RWPE1 (cell line): ENCODE measurements at regions not wholly inside any gene's neighbourhood (a gene's known extent, or its start where the extent isn't known, plus 50 kb on each side); places are given as distances from the start of the nearest gene placed in this dataset.

Experiments
- CTCF ChIA-PET: fragments of 350-600 bp; sonication (Branson Sonifier 250); formaldehyde crosslinking; extraction: SDS; loops from one replicate; lab custom pipeline; 2021; lab: Yijun Ruan, JAX
- POLR2A ChIA-PET: fragments of 400-600 bp; formaldehyde crosslinking; extraction: SDS; loops from one replicate; lab custom pipeline; 2020; ENCODE audit warnings: antibody characterized with exemption; ENCODE audit not compliant: low non-redundant PET; lab: Yijun Ruan, JAX
- DNase-seq: peaks from one replicate; pipeline ENCODE4 v3.0.0; 2012; ENCODE audit warnings: low spot score
- H3K27ac ChIP-seq: fragments of 450-650 bp; 2 replicates; pipeline ENCODE4 v1.5.1; 2017
- TF ChIP-seq, protein P1 (sequence below): fragments of 450-650 bp; conservative IDR thresholded peaks from 2 replicates; pipeline ENCODE4 v1.5.1; 2017; ENCODE audit warnings: low read depth, mild to moderate bottlenecking

DNA sequence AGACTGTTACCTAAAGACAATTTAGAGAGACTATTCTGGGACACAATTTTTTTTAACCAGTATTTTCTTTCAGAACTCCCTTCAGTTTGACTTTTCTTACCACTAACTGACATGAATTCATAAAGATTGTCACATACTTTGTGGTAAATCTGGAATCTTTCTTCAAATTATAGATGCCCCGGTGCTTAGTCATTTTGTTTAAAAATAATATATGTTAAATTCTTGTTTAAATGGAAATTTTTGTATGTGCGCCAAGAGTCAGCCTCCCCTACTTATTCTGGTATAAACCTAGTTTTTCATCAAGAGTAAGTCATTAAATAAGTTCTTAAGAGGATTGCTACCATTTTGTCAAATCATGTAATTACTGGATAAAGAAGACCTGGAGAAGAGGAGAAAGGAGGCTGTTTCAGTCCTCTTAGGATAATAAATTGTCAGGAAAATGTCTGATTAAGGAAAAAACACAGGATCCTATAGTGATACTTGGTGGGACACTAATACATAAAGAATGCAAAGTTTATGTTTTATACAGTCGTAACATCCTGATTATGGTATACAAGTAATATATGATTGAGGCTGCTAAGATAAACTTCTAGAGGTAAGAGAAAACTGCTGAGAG, 424.4 kb downstream of the PMP22 start:
- TF ChIP-seq, protein P1, sequence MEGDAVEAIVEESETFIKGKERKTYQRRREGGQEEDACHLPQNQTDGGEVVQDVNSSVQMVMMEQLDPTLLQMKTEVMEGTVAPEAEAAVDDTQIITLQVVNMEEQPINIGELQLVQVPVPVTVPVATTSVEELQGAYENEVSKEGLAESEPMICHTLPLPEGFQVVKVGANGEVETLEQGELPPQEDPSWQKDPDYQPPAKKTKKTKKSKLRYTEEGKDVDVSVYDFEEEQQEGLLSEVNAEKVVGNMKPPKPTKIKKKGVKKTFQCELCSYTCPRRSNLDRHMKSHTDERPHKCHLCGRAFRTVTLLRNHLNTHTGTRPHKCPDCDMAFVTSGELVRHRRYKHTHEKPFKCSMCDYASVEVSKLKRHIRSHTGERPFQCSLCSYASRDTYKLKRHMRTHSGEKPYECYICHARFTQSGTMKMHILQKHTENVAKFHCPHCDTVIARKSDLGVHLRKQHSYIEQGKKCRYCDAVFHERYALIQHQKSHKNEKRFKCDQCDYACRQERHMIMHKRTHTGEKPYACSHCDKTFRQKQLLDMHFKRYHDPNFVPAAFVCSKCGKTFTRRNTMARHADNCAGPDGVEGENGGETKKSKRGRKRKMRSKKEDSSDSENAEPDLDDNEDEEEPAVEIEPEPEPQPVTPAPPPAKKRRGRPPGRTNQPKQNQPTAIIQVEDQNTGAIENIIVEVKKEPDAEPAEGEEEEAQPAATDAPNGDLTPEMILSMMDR: no peak
- peak; percentile 38 for DNase-seq
- ChIA-PET CTCF (no interaction called here), POLR2A (no interaction called here)
- no peak overlapping the region for H3K27ac ChIP-seq

- CTCF ChIA-PET: interaction anchor here (0.5 to 0.6 kb wide), 2 partner anchors 13 to 27 kb away, joined by 3 read pairs; no protein-coding TSS in a partner anchor
- POLR2A ChIA-PET: no interaction called here
- peak overlapping the region; percentile 32; the same call in 1 of the 2 replicates for H3K27ac ChIP-seq
- DNase-seq: no peak
- TF ChIP-seq, protein P1: no peak
Observed at GRCh38 chr17:14838567-14838966, 426.6 kb downstream of the PMP22 start.

DNA sequence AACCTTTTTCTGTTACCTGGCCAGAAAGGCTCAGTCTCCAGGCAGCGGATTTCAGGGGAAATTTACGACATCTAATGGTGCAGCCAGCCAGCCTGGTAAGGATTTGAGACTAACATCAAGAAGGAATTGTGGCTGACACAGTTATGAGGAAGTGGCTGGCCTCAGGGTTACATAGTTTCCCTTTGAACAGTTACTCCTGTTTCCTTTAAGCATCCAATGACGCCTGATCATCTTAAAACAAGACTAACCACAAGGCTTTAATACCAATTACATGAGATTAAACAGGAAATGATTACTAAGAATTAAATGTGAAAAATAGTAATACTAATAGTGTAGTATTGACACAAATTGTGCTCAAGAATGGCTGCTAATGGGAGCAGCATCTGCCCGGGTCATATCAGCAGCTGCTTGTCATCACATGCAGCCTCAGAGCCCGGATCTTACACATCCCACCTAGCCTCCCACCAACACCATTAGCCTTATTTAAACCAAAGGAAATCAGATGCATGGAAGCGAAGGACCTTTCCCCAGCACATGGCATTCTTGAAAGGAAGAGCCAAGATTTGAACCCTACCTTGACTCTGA, 431.8 kb downstream of the PMP22 start:
- POLR2A ChIA-PET: no interaction called here
- CTCF ChIA-PET: interaction anchor here (0.5 kb wide), 1 partner anchor 461 kb away, joined by 3 read pairs; no protein-coding TSS in a partner anchor
- DNase-seq: no peak
- TF ChIP-seq, protein P1: no peak
- H3K27ac ChIP-seq: no peak overlapping the region; the same call in 1 of the 2 replicates

DNA sequence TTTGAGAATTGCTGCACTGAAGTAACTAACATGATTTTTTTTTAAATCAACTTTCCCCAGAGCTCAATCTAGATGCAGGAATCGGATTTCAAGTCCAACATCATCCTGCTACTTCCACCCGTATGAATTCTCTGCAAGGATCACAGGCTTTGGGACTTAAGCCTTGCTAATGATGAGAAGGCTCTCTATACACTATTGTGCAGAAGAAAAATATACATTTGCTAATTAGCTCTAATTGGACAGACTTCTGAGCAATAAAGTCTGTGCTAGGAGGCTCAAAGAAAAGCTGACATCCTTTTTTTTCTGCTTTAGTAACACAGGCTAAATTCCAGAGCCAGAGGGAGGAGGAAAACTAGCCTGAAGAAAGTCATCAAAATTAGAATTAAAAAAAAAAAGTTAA, 433.6 kb downstream of the PMP22 start:
- ChIA-PET POLR2A (no interaction called here), CTCF (interaction anchor here (0.7 to 0.8 kb wide), 2 partner anchors 16 to 242 kb away, joined by 3 to 4 read pairs; no protein-coding TSS in a partner anchor)
- TF ChIP-seq, protein P1: no peak
- no peak overlapping the region for H3K27ac ChIP-seq
- DNase-seq: no peak

DNA sequence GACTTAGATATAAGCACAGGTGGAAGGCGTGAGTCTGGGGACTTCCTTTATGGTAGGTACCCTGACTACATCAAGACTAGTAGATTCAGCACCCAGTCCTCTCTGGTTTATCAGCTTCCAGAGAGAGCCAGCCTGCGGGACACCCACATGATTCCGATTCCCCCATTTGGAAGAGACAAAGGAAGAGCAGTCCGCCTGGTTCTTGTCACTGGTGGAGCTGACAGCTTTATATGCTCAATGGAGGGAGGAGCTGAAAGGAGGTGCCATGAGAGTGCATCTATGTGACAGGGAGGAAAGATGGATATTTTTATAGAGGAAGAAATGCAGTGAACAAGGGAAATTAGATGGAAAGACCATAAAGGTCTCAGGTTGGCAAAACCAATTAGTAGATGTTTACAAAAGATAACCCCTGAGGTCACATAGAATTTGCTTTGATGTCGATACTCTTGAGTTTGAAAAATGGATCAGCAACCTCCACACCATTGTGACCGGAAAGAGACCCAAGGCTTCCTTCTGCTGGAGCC, 437.7 kb downstream of the PMP22 start:
- DNase-seq: no peak
- TF ChIP-seq, protein P1: no peak
- ChIA-PET POLR2A (no interaction called here), CTCF (no interaction called here)
- no peak overlapping the region for H3K27ac ChIP-seq

GRCh38 chr17:14826358-14826757, 438.8 kb downstream of the PMP22 start:
- ChIA-PET POLR2A (no interaction called here), CTCF (interaction anchor here (0.6 kb wide), 2 partner anchors 75 to 677 kb away, joined by 3 to 4 read pairs; no protein-coding TSS in a partner anchor)
- TF ChIP-seq, protein P1: no peak
- no peak overlapping the region for H3K27ac ChIP-seq
- DNase-seq: no peak
